Germinal center (tissue), 1 donor: ENCODE measurements at regions not wholly inside any gene's neighbourhood (a gene's known extent, or its start where the extent isn't known, plus 50 kb on each side); places are given as distances from the start of the nearest gene placed in this dataset.

ENCODE experiments used
- DNase-seq: peaks from one replicate; pipeline ENCODE4 v3.0.0; 2012; ENCODE audit warnings: mixed read lengths, low spot score

- no peak for DNase-seq
These were observed 255.9 kb upstream of the CXCR4 start for GRCh38 chr2:136373841-136374240.

- DNase-seq = no peak
These were observed 255.1 kb upstream of the CXCR4 start for GRCh38 chr2:136373029-136373428.

GRCh38 chr2:136363900-136364299 lies 246.0 kb upstream of the CXCR4 start:
- no peak for DNase-seq

GRCh38 chr2:136363470-136363869 lies 245.5 kb upstream of the CXCR4 start:
- DNase-seq = no peak

GRCh38 chr2:136362676-136363390 lies 244.9 kb upstream of the CXCR4 start:
- no peak for DNase-seq

DNA sequence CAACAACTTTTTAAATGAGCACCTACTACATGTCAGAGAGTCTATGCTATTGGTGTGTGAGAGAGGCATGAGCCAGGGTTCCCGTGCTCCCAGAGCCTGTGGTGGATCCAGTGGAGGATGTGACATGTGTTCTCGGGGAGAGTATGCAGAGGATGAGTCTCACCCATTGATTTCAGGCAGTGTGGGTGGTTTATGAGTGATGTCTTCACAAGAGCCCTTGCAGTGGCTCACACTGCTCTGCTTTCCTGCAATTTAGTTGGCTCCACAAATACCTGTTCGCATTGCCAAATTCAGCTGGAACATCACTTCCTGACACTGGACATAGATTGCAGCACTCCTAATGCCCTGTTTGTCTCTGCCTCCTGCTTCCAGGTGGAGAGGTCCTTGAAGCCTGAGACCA lies 243.6 kb upstream of the CXCR4 start:
- no peak for DNase-seq

DNA sequence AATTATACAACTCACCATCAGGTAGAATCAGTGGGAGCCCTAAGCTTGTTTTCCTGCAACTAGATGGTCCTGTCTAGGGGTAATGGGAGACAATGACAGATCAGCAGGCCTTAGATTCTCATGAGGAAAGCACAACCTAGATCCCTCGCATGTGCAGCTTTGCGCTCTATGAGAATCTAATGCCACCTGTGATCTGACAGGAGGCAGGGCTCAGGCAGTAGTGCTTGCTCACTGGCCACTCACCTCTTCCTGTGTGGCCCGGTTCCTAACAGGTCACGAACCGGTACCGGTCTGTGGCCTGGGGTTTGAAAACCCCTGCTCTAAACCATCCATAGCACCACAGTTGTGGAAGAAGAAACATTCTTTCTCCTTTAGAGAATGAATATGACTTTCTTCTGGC lies 242.8 kb upstream of the CXCR4 start:
- DNase-seq = no peak

GRCh38 chr2:136359121-136359965 lies 241.4 kb upstream of the CXCR4 start:
- no peak for DNase-seq

DNA sequence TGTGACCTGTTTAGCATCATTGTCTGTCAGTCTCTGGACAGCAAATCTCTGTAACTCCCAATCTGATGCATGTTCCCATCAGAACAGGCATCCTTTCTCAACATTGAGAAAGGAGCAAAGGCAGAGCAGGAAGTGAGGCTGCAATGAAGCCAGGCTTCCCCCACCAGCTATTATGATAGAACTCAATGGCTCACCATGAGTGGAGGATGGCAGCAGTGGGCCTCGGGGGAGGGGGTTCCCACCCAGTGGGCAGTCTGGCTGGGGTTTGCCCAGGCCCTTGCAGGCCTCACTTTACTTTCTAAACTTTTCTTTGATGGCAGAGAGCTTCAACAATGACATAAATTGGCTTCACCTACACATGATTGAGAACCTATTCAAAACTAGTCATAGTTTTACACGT lies 240.6 kb upstream of the CXCR4 start:
- no peak for DNase-seq

DNA sequence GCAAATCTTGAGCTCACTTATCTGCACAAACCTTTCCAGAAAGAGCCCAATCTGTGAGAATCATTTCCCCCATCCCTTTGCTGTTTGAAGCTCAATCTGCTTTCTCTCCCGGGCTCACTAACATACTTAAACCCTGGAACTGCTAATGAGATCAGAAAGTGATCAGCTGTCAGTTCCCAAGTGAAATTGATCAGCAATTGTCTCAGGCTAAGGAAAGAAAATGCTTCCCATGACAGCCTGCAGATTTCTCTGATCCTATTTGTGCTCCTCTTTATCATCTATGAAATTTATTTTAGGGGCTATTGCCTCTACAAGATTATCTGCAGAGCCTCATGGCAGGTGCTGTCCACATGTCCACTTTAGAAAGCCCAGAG lies 239.0 kb upstream of the CXCR4 start:
- DNase-seq = no peak

GRCh38 chr2:136356125-136357006 lies 238.4 kb upstream of the CXCR4 start:
- no peak for DNase-seq

GRCh38 chr2:136351684-136352083 lies 233.7 kb upstream of the CXCR4 start:
- DNase-seq = no peak

DNA sequence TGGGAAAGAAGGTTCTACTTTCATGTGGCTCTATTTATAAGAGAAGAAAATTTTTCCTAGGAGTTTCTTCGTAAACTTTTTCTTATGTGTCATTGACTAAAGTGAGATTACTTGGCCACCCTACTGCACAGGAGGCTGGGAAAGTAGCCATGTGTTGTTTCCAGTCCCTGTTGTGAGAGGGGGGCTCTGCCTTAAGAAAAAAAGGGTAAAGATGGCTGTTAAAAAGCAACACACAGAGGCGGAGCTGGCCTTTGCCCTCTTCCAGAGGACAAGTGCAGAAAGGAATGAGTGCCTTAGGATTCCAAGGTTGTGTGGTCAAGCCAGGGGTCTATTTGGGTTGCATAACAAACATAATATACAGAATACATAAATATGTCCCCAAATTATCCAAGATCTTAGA lies 230.0 kb upstream of the CXCR4 start:
- DNase-seq = no peak

DNA sequence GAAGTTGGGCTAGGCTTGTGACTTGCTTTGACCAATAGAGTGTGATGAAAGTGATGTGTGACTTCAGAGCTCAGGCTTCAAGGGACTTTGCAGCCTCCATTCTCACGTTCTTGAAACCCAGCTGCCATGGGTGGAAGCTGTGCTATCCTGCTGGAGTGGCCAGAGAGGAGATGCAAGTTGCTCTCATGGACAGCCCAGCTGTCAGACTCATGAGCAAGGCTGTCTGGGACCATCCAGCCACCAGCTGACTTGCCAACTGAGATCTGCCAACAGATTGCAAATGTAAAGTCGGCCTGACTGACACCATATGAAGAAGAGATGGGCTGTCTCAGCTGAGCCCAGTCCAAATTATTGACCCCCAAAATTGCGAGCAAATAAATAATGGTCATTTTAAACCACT lies 226.4 kb upstream of the CXCR4 start:
- DNase-seq = no peak

- DNase-seq = no peak
These were observed 224.2 kb upstream of the CXCR4 start for GRCh38 chr2:136342138-136342537.

GRCh38 chr2:136334967-136335366 lies 217.0 kb upstream of the CXCR4 start:
- DNase-seq = no peak

GRCh38 chr2:136332436-136333095 lies 214.6 kb upstream of the CXCR4 start:
- no peak for DNase-seq

GRCh38 chr2:136331226-136331625 lies 213.3 kb upstream of the CXCR4 start:
- no peak for DNase-seq

DNA sequence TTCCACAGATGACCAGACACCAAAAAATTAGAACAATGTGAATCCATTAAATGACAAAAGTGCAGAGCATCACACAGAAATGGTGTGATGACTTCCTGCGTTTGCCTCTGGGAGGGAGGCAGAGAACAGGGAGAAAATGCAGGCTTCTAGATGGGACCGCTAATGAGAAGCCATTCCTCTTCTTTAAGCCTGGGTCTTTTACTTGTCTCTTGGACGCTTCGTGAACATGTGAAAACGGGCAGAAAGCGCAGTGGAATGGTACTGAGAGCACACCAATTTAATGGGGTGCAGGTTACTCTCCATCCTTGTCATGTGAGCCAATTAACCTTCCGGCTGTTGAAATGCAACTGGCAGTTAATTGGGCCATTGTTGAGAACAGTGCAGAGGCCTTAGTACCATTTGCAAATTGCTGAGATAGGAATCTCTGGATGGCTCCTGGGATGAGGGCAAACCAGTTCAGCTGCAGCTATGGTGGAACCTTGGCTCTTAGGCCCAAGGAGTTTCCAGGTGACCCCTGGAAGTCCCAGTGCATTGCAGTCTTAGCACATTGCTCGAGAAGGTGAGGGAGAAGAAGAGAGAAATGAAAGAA lies 210.4 kb upstream of the CXCR4 start:
- no peak for DNase-seq

- DNase-seq = peak; percentile 22
These were observed 209.4 kb upstream of the CXCR4 start for GRCh38 chr2:136327162-136327852.

DNA sequence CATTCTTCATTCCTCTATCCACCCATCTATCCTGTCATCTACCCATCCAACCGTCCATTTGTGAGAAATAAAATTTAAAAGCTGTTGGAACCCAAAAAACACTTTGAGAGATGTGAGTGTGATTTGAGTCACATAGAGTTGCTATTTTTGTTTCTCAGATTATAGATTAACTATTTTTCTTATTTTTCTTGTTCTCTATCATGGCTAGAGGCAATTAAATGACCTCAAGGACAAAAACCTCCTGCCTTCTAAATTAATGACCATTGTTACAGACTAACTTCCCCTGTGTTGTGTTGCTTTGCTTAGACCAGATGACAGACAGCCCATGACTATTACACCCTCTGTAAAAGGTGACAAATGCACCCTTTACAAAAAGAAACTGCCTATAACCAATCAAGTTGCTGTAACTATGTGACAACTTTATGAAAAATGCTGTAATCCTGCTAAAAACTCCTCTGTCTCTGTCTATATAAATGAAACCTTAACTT lies 207.9 kb upstream of the CXCR4 start:
- no peak for DNase-seq
